ENCODE measurements at regions not wholly inside any gene's neighbourhood (a gene's known extent, or its start where the extent isn't known, plus 50 kb on each side); places are given as distances from the start of the nearest gene placed in this dataset.

GRCh38 chr5:124333298-124333979, 413.0 kb downstream of the ZNF608 start:
- TF ChIP-seq EZH2 (IDR thresholded peaks at IDR 0.05) (no peak), FOXP2 (optimal IDR thresholded peaks at IDR 0.05; ENCODE audit: control extremely low read depth, extremely low read length, insufficient read depth) (no peak)
